ENCODE measurements at regions not wholly inside any gene's neighbourhood (a gene's known extent, or its start where the extent isn't known, plus 50 kb on each side); places are given as distances from the start of the nearest gene placed in this dataset.

DNA sequence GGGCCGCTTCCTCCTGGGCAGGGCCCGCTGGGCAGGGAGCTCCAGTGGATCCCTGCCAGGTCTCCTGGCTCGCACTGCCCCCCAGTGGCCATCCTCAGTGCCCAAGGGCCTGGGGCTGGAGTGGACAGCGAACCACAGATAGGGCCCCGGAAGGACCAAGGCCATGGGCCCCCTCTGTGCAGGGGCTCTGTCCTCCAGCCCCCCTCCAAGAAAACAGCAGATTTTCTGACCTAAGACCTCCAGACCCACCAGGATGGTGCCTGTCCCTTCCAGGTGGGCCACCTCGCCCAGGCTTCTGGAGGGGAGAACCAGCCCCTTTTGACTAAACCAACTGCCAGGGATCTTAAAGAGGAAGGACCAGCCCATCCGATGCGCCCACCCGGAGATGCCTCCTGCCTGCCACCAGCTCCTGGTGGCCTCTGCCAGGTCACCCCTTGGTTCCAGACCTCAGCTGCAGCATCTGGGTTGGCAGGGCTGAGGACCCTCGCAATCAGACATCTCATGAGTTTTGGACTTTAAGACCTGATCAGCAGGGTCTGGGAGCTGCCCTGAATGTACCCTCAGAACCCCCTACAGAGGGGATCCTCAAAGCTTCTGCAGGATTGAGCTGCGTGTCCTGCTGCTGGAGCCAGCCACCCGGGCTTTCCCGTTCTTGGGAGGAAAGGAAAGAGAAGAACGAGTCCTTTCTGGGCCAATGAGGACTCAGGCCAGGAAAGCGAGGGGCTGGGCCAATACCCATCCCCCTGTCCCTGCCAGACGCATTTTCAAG, 325.8 kb upstream of the DIO3 start:
- ATAC-seq (peak; percentile 72), DNase-seq (peak; percentile 75)
- intact Hi-C loops (cut with micrococcal nuclease) = no loop called here

DNA sequence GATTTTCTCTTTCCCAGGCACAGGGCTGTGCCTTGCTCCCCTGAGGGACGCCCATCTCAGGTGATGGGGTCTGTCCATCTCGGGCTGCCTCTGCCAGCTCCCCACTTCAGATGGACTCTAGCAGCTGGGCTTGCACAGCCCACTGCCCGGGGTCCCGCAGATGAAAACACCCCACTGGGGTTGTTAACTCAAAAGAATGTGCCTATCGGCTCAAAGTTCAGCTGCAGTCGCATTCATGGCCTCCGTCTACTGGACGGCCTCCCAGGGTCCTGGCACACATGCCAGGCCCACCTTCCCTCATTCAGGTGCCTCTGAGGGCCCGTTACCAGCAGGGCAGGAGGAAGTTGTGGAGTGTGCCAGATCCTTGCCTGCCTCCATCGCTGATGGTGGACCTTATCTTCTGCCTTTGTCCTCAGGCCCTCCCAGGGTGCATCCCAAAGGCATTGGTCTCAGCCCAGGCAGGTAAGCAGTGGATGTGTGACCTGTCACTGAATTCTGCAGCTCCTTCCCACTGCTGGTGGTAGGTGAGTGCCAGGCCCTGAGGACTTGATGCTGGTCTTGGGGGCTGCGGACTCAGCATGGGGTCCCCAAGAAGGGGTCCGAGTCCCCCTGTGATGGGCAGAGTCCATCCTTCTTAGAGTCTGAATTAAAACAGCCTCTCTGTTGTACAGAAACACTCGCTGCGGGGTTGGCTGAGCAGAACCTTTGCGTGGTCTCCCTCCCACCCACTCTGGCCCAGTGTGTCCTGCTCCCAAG, 324.6 kb upstream of the DIO3 start:
- intact Hi-C loops (cut with micrococcal nuclease) = no loop called here
- DNase-seq = no peak
- no peak for ATAC-seq

DNA sequence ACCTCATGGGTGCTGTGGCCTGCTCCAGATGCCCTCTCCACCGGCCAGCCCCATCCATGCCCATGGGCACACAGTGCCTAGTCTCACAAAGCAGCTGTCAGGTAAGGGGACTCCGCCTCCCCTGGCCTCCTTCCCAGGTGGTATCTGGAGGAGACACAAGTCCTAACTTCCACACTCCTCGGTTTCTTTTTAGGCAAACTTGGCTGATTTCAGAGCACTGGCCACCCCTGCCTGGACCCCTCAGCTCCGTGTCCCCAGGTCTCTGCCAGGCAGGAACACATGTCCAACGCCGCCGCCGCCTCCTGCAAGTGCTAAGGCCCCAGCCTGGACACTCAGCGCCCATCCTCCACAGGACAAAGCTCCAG, 324.1 kb upstream of the DIO3 start:
- intact Hi-C loops (cut with micrococcal nuclease) = no loop called here
- no peak for ATAC-seq
- DNase-seq = no peak

DNA sequence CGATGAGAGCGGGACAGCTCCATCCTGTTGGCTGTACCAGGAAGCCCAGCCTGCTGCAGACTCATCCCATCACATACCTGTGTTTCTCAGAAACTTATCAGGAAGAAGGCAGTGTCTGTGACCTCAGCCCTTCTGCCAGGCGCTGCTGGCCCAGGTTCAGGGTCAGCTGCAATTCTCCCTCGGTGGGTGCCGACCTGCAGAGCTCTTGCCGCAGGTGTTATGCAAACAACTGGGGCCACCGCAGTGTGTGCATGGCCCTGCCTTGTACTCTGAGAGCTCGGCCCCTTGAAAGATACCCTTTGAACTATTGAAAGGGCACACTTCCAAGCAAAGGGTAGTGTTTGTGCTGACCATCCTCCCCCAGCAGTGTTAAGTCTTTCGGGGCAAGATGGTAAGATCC, 322.2 kb upstream of the DIO3 start:
- intact Hi-C loops (cut with micrococcal nuclease) = no loop called here
- DNase-seq (no peak), ATAC-seq (no peak)

DNA sequence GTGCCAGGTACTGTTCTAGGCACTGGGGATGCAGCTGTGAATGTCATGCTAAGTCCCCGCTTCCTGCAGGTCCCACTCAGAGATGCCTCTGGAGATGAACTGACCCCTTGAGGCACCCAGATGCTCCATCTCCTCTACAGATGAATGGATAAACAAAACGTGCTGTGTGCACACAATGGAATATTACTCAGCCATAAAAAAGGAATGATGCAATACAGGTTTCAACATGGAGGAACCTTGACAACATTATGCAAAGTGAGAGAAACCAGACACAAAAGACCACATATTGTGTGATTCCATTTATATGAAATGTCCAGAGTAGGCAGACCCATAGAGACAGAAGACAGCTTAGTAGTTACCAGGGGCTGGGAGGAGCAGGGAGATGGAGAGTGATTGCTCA, 320.1 kb upstream of the DIO3 start:
- ATAC-seq = no peak
- no peak for DNase-seq
- intact Hi-C loops (cut with micrococcal nuclease) = no loop called here

DNA sequence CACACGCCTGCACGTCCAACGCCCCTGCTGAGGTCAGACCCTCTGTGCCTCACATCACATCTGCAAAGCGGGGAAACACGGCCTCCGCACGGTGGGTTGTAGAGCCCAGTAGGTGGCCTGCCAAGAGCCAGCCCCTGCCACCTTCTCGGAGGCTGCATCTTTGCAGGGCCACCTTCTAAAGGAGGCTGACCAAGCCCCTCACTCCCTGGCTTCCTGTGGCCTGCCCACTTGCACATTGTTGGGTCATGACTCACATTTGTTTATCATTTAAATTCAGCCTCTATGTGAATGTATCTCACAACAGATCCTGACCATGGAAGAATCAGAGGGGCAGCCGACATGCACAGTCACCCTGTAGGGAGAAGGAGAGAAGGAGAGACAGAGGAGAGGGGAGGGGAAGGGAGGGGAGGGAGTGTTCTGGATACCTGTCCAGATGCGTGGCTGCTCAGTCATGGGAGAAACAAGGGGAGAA, 319.5 kb upstream of the DIO3 start:
- no peak for DNase-seq
- intact Hi-C loops (cut with micrococcal nuclease) = no loop called here
- no peak for ATAC-seq

DNA sequence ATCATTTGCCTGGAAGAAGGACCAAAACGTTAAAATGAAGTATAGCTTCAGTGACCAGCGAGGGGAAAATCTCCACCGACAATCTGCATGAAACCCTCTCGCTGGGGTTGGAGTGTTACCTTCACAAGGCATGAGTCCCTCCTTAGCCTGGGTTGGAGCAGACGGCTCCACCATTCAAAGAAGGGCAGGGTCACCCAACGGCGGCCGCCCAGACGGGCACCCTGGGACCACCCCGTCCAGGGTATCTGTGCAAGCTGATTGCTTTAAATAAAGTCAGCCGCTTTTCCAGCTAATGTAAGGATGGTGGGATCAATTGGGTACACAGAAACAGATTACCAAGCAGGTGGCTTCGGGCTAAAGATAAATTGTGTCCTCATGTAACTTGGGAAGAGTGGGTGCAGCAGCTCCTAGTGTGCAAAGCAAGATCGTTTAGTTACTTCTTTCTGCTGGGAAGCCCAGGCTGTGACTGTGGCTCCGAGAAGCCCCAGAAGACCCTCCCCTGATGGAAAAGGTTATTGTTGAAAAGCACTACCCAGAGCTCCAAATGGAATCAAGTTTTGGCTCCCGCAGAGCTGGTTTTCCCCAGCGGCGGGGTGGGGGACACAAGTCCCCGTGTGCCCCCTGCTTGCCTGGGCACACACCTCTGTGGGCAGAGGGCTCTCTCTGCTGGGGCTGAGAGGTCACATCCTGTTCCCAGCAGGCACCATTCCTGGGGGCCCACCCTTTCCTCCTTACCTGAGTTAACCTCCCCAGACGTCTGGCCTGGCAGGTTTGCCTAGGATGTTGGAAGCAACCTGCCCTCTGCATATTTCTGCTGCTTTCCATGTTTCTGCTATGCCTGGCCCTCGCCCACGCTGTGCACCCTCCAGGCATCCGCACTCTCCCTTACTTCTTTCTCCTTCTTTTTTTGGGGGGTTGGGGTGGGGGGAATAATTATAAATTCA, 318.6 kb upstream of the DIO3 start:
- intact Hi-C loops (cut with micrococcal nuclease) = no loop called here

DNA sequence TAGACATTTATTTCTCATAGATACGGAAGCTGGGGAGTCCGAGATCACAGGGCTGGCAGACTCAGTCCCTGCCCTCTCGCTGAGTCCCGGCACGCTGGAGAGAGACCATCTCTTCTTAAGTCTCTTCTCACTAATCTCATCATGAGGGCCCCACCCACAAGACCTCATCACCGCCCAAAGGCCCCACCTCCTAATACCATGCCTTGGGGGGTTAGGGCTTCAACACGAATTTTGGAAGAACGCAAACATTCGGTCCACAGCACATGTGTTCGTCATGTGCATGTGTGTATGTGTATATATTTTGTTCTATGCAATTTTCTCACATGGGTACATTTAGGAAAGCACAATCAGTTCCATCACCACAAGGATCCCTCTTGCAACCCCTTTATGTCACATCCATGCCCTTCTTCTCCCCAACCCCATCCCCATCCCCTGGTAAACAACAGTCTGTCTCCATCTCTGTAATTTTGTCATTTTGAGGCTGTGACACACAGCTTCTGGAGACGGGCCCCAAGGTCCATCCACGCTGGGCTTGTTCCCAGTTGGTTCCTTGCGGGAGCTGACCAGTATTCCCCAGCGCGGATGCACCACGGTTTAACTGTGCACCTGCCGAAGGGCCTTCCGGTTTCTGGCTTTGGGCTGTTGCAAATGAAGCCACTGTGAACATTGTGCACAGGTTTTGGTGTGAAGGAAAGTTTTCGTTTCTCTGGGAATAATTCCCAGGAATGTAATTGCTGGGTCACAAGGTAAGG, 317.5 kb upstream of the DIO3 start:
- intact Hi-C loops (cut with micrococcal nuclease) = no loop called here
- DNase-seq (no peak), ATAC-seq (no peak)

More for the DNA sequence above, 318.6 kb upstream of the DIO3 start:
- DNase-seq (no peak), ATAC-seq (no peak)

DNA sequence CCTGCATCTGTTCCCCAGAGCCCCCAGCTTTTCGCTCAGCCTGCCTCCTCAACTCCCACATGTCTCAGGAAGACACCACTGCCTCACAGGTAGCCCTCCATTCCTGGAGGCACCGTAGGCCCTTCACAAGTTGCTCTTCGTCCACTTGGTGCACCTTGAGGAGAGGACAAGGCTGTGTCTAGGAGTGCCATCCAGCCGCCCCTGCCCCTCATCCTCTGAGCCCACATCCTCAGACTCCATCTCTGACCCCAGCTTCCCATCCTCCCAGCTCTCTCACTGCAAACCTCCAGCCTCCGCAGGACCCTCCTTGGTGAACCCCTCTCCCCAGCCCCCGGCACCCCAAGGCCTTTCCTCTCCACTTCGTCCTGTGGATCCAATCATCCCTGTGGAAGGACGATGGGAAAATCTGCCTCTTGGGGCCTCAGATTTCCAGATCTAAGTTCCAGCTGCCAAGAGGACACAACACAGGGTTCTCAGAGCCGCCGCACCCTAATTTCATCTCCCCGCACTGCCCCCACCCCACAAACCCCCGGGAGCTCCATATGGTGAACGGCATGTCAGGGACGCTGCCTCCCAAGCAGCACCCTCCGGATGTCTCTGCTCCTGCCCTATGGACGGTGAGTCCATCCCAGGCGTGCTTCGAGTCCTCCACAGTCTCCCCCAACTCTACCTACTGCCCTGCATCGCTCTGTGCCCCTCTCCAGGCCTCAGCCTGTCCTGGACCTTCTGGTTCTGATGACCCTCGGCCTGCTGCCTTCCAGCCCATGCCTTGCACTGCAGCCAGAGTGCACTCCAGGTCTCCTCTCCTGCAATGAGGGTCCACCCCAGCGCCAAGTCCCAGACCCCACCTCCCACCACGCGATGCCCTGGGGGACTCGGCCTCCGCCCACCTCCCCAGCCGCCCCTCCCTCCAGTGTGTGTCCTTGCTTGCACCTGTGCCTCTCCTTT, 314.1 kb upstream of the DIO3 start:
- ATAC-seq = no peak
- intact Hi-C loops (cut with micrococcal nuclease) = no loop called here
- no peak for DNase-seq

DNA sequence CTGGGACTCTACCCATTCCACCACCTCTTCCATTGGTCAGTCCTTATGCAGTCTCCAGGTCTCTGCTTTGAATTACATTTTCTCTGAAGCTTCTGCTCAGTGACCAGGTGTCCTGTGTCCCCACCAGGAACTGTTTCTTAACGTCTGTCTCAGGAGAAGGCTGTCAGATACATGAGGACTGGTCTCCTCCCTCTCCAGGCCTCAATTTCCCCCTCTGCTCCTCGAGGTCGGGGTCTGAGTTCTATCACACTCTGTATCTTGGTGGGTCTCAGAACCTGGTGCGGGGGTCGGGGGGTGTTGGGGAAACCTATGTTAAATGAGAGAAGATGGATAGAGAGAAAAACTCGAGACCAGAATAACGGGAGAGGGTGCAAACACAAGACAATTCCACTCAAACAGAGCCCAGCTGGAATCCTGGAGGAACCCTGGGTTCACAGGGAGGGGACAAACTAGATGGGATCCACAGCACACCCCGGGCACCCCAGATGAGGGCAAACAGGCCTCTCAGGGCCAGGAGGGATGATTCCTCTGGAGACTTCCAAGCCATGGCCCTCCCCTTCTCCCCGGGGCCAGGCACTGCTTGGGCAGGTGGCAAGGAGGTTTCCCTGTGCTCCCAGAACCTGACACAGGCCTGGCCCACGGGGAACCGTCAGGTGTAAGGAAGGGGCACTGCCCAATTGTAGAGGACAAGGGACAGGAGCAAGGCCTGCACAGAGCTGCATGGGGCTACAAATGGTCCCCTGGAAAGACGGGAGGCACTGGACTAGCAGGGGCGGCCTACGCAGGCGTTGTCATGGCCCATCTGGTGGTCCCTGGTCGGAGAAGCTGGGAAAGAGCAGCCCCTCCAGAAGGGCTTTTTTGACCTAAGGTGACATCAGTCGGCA, 313.2 kb upstream of the DIO3 start:
- no peak for DNase-seq
- intact Hi-C loops (cut with micrococcal nuclease) = no loop called here

DNA sequence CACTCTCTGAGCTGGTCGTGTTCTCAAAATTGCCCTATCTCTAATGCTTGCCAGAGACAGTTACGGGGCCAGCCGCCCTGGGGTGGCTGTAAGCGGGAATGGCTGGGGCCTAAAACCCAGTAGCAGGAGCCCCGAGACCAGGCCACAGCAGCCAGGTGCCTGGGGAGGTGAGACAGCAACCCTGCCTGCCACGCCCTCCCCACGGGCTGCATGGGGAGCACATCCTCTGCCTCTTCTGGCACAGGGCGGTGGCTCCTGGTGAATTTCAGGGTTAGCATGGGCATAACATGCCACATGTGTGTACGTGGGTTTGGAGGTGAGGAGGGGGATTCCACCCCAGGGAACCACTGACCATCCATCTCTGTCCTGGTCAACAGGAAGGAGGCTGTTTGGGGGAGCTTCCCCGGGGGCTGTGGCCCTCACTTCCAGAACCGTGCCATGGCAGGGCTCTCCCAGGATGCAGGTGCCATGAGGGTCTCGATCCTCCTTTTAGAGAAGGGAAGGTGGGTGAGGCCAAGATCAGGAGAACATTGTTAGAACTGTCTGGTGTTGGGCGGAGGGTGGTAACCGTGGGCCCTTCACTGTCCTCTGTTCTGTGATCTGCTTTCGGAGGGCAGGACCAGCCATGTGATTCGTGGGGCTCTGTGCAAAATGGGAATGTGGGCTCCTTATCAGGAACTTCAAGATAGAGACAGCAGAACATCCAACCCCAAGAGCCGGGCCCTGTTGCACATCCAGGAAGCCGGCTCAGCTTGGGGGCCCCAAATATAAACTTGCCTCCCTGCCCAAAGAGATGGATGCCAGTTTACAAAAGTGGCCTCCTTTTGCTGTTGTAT, 312.2 kb upstream of the DIO3 start:
- ATAC-seq (no peak), DNase-seq (peak; percentile 26)
- intact Hi-C loops (cut with micrococcal nuclease) = no loop called here

More for the DNA sequence above, 313.2 kb upstream of the DIO3 start:
- no peak for ATAC-seq

DNA sequence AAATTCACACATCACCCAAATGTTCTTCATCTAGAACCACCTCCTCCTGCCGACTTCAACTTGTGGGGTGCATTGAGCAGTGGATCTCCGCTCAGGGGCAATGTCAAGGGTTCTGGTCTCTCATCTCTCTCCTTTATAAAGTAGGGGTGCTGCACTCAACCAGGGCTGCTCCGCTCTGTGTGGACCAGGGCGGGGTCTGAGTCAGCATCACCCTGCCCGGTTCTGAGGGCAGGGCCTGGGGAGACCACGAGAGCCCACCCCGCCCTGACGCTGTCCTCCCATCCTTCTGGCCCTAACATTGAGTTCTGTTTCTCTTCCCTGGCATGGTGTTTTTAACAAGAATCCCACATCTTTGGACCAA, 311.6 kb upstream of the DIO3 start:
- intact Hi-C loops (cut with micrococcal nuclease) = no loop called here
- no peak for ATAC-seq
- DNase-seq = no peak

DNA sequence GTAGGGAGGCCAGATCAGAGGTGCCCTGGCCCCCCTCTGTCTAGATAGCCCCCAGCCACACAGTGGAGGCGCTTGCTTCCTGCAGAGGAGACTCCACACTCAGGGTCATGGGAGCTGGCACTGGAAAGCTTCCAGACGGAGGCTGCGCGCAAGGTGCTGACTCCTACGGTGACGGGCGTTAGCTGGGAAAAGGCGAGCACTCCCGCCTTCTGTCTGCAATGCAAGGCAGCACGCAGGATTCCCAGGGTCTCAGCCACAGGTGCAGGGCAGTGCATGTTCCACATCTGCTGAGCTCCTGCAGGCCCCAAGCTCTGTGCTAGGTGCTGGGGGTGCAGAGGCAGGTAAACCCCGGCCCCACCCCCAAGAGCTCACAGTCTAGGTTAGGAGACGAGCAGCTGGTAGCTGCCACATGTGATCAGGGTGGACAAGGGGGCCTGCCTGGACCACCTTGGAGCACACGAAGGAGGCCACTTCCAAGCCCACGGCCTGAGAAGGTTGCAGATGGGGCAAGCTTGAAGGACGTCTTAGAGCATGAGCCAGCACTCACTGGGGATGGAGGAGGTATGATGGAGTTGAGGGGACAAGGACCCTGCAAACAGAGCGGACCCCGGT, 310.9 kb upstream of the DIO3 start:
- ATAC-seq (no peak), DNase-seq (no peak)
- intact Hi-C loops (cut with micrococcal nuclease) = no loop called here

DNA sequence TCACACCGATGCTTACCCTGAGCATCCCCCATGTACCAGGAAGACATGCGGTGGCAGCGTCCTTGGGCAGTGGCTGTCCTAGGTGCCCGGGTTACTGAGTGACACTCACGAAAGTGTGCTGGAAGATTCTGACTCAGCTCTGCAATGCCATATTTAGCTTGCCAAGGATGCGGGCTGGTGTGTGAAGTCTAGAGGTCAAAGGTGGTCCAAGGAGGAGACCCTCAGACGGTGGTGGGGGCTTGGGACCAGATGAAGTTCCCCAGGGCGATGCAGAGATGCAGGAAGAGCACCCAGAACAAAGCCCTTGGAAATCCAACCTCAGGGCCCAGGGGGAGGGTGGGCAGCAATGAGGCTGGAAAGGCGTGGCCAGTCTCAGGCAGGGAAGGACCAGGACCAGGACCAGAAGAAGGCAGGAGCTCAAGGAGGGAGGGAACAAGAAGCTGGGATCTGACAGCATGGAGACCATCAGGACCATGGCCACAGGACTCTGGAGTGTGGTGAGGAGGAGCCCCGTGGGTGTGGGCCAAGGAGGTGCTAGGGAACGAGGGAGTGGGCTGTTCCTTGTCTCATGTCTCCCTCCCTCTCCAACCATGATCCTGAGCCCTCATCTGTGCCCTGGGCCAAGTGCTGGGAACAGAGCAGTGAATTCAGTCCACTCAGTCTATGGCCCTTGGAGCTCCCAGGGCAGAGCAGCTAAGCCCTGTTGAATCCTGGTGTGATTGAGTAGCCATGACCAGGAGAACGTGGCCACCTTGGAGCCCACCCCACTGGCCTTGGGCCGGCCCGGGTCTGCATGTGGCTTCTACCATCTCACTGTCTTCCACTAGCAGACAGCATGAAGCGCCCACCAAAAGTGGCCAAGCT, 310.1 kb upstream of the DIO3 start:
- DNase-seq = no peak
- intact Hi-C loops (cut with micrococcal nuclease) = no loop called here

More for the DNA sequence above, 310.1 kb upstream of the DIO3 start:
- ATAC-seq = no peak
